Spinal cord (tissue), 9 donors: ENCODE measurements at regions not wholly inside any gene's neighbourhood (a gene's known extent, or its start where the extent isn't known, plus 50 kb on each side); places are given as distances from the start of the nearest gene placed in this dataset.

Experiments
- DNase-seq, 6 donors: peaks; one replicate each; pipeline versions ENCODE4 v3.0.0 to v3.0.0-alpha.2; 2013 to 2015; ENCODE audit warnings: low spot score in 6 of 6, low read depth in 4 of 6
- H3K27ac ChIP-seq: one replicate; pipeline ENCODE4 v1.5.1; 2013; ENCODE audit warnings: low read depth, low read length, control low read depth
- H3K27me3 ChIP-seq: one replicate; pipeline ENCODE4 v1.6.1; 2013; ENCODE audit warnings: low read length; ENCODE audit not compliant: control insufficient read depth, insufficient read depth
- H3K36me3 ChIP-seq: one replicate; pipeline ENCODE4 v1.6.1; 2013; ENCODE audit warnings: low read length; ENCODE audit not compliant: control insufficient read depth, insufficient read depth
- H3K4me1 ChIP-seq: one replicate; pipeline ENCODE4 v1.6.1; 2013; ENCODE audit warnings: low read length; ENCODE audit not compliant: control insufficient read depth, insufficient read depth
- H3K4me3 ChIP-seq: one replicate; pipeline ENCODE4 v1.5.1; 2013; ENCODE audit warnings: low read depth, low read length, control low read depth
- H3K9me3 ChIP-seq: one replicate; pipeline ENCODE4 v1.6.1; 2013; ENCODE audit warnings: low read length; ENCODE audit not compliant: control insufficient read depth, insufficient read depth
- WGBS: methylation state at CpG from one replicate; pipeline ENCODE4 v1.1.5; 2013; ENCODE audit warnings: missing lambda C conversion rate; ENCODE audit not compliant: insufficient coverage; 5-methylcytosine and 5-hydroxymethylcytosine counted together
- donor health status: healthy.

- WGBS: no CpG with 5 or more reads among the region's 1 CpG
- DNase-seq: no peak
- Histone ChIP-seq H3K27ac (no peak overlapping the region), H3K9me3 (no peaks in the 10 kb centered on the region), H3K36me3 (no peaks in the 10 kb centered on the region), H3K4me1 (peaks cover 2% of the 10 kb centered on the region), H3K4me3 (no peak overlapping the region), H3K27me3 (no peaks in the 10 kb centered on the region)
Observed at GRCh38 chr5:74262544-74263207, 377.9 kb downstream of the ENC1 start.

- no peak overlapping the region for H3K4me3 ChIP-seq
- DNase-seq: peak in 1 of 6 donors; percentile 68
- H3K9me3 ChIP-seq: no peaks in the 10 kb centered on the region
- no peak overlapping the region for H3K27ac ChIP-seq
- H3K4me1 ChIP-seq: peaks cover 9% of the 10 kb centered on the region
- WGBS: 71% methylated on average over 1 of the region's 3 CpGs
- no peaks in the 10 kb centered on the region for H3K27me3 ChIP-seq
- no peaks in the 10 kb centered on the region for H3K36me3 ChIP-seq
Observed at GRCh38 chr5:74261866-74262265, 378.7 kb downstream of the ENC1 start.

- Histone ChIP-seq H3K36me3 (no peaks in the 10 kb centered on the region), H3K9me3 (no peaks in the 10 kb centered on the region), H3K27ac (no peak overlapping the region), H3K4me3 (no peak overlapping the region), H3K27me3 (no peaks in the 10 kb centered on the region), H3K4me1 (peaks cover 9% of the 10 kb centered on the region)
- WGBS: no CpG with 5 or more reads among the region's 3 CpGs
- no peak for DNase-seq
Observed at GRCh38 chr5:74261421-74261820, 379.1 kb downstream of the ENC1 start.

DNA sequence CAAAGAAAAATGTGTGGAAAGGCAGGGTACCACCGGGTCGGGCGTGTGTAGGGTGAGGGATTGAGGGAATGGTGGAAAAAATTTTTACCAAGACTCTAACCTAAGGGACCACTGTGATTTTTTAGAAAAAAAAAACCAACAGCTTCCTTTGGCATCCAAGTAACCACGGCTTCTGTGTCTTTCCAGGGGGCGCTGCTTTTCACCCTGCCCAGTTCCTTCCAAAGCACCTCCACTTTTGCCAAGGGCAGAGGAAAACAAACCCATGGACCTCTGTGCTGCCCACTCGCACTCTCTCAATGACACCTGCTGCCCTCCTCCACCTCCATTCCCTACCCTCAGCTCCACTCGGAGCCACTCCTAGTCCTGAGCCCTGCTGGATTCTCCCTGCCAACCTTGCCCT, 381.0 kb downstream of the ENC1 start:
- 96% methylated on average over 4 of the region's 7 CpGs for WGBS
- no peak for DNase-seq

DNA sequence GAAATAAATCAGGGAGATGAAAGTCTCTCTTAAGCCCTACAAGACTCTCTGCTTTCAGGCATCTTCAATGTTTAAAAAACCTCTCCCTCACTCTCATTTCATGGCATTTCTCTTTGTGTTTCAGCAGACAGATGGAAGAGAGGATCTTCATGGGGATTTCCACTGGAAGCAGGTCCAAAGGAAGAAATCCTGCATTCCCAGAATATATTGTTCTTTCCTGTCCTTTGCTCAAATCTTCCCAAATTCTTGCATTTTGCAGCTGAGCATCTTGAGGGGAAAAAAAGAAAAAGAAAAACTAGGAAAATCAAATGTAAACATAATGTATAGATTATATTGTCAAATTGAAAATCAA, 382.2 kb downstream of the ENC1 start:
- no peak overlapping the region for H3K27ac ChIP-seq
- H3K36me3 ChIP-seq: no peaks in the 10 kb centered on the region
- DNase-seq: no peak
- H3K27me3 ChIP-seq: no peaks in the 10 kb centered on the region
- H3K9me3 ChIP-seq: no peaks in the 10 kb centered on the region
- H3K4me1 ChIP-seq: peaks cover 13% of the 10 kb centered on the region
- H3K4me3 ChIP-seq: no peak overlapping the region

More for the DNA sequence above, 381.0 kb downstream of the ENC1 start:
- peaks cover 13% of the 10 kb centered on the region for H3K4me1 ChIP-seq
- no peak overlapping the region for H3K27ac ChIP-seq
- H3K36me3 ChIP-seq: no peaks in the 10 kb centered on the region
- no peaks in the 10 kb centered on the region for H3K27me3 ChIP-seq
- no peaks in the 10 kb centered on the region for H3K9me3 ChIP-seq
- no peak overlapping the region for H3K4me3 ChIP-seq

DNA sequence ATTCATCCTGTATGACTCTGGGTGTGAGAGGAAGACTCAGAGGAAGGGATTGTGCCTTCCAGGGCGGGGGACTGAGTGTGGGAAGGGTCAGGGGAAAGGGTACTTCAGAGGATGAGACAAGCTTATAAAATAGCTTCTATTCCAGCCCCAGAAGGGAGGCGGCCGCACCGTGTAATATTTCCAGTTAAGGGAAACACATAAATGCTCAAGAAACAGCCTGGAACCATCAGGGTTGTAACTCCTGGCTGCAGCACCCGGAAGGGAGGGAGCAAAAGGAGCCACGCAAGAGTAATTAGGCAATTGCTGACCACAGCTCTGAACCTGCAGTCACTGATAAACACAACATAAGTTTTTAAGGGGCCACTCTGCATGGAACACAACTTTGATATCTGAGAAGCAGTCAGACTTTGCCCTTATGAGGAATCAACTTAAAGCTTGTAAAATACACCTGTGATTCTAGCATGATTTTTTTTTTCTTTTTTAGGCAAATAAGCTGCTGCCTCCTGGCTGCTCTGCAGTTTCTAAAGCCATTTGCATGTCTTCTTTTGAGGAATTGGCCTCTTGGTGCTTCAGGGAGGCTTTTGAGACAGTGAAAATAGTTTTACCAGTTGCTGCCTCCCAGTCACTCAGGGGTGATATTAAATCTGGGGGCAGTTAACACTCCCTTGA, 382.7 kb downstream of the ENC1 start:
- DNase-seq: peak in 2 of 6 donors; percentile 37 to 72
- no peaks in the 10 kb centered on the region for H3K27me3 ChIP-seq
- no peaks in the 10 kb centered on the region for H3K36me3 ChIP-seq
- WGBS: 23% methylated on average over 5 of the region's 6 CpGs
- no peak overlapping the region for H3K4me3 ChIP-seq
- H3K27ac ChIP-seq: no peak overlapping the region
- no peaks in the 10 kb centered on the region for H3K9me3 ChIP-seq
- peaks cover 13% of the 10 kb centered on the region for H3K4me1 ChIP-seq

GRCh38 chr5:74257060-74257527, 383.4 kb downstream of the ENC1 start:
- Histone ChIP-seq H3K27me3 (no peaks in the 10 kb centered on the region), H3K9me3 (no peaks in the 10 kb centered on the region), H3K4me3 (no peak overlapping the region), H3K4me1 (peaks cover 13% of the 10 kb centered on the region), H3K27ac (peak overlapping the region; percentile 30), H3K36me3 (no peaks in the 10 kb centered on the region)
- peak in 5 of 6 donors; percentile 13 to 78 (median 32) for DNase-seq
- WGBS: 38% methylated on average over 5 of the region's 5 CpGs

DNA sequence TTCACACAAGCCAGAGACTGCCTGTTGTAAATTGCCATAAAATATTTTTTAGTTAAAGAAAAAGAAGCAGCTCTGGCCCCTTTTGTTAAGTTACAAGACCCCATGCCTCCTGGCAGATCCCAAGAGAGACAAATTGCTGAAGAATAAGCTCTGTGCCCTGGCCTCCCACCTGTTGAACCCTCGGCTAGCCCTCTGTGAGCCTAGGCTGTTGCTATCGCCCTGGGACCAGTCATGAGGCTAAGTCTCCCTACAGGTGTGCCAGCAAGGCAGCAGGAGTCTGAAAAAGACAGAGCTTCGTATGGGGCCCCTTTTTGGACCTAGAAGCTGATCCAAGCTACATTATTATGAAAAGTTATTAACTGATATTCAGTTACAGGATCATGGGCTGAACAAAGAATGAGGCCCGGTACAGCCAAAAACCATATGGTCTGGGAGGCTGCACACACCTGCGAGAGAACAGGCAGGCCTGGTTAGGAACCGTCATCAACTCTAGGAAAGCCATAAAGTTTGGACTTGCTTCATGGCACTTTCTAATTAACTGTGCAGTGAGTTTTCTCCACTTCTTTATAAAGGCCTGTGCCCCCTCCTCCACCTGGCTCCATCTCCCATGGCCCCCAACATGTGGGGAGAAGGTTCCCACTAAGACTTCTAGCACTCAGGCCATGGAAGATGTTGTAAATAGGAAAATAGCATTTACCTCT, 384.7 kb downstream of the ENC1 start:
- no peak overlapping the region for H3K4me3 ChIP-seq
- H3K27ac ChIP-seq: no peak overlapping the region
- peaks cover 13% of the 10 kb centered on the region for H3K4me1 ChIP-seq
- H3K9me3 ChIP-seq: no peaks in the 10 kb centered on the region
- H3K27me3 ChIP-seq: no peaks in the 10 kb centered on the region
- H3K36me3 ChIP-seq: no peaks in the 10 kb centered on the region
- WGBS: 92% methylated on average over 3 of the region's 6 CpGs
- no peak for DNase-seq

- no peak for DNase-seq
- no peaks in the 10 kb centered on the region for H3K36me3 ChIP-seq
- no CpG with 5 or more reads among the region's 1 CpG for WGBS
- peaks cover 13% of the 10 kb centered on the region for H3K4me1 ChIP-seq
- no peaks in the 10 kb centered on the region for H3K9me3 ChIP-seq
- no peak overlapping the region for H3K27ac ChIP-seq
- H3K27me3 ChIP-seq: no peaks in the 10 kb centered on the region
- no peak overlapping the region for H3K4me3 ChIP-seq
Observed at GRCh38 chr5:74254257-74254656, 386.3 kb downstream of the ENC1 start.
